Cardiac fibroblast (primary cell): ENCODE measurements at regions not wholly inside any gene's neighbourhood (a gene's known extent, or its start where the extent isn't known, plus 50 kb on each side); places are given as distances from the start of the nearest gene placed in this dataset.

Experiments
- DNase-seq, 2 donors: peaks; one replicate each; pipeline versions ENCODE4 v3.0.0 to v3.0.0-alpha.2; 2010; ENCODE audit warnings: low read depth in 2 of 2
- H3K4me3 ChIP-seq, 2 donors: replicated peaks in 1 of 2; 1 replicate in 1 of 2; 2 replicates in 1 of 2; pipeline ENCODE4 v1.5.1; 2011; ENCODE audit warnings: low read depth in 2 of 2, low read length in 2 of 2, mild to moderate bottlenecking in 2 of 2, moderate library complexity in 1 of 2
- TF ChIP-seq, protein P1 (sequence below): IDR thresholded peaks from one replicate; pipeline ENCODE4 v1.5.1; 2011; ENCODE audit warnings: low read depth, mild to moderate bottlenecking, low read length, inconsistent platforms

DNA sequence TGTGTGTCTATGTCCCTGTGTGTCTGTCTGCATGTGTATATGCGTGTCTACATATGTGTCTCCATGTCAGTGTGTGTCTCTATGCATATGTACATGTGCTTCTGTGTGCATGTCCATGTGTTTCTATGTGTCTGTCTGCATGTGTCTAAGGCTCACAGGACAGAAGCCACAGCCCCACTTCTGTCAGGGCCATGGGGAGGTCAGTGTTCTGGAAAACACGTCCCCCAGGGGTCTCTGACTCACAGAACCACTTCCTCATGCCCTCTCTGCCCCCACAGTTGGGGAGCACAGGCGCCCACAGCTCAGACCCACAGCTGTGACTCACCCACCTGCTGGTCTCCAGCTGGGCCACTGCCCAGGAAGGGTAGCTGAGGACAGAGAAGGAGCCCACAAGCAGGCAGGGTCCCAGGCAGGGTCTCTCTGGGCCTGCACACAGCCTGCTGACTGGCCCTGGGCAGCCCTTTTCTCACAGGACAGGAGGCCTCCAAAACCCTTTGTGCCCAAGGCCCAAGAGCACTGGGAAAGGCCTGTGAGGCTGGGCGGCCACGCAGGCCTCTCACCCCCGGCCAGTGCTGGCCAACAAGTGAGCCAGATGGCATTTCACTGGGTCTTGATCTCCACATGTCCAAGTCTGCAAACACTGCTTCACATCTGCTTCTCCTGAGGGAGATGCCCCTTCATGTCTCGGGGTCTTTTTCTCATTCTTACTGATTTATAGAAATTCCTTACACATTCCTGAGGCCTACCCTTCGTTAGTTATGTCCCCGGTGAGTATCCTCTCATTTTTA, 102.9 kb upstream of the FAM20C start:
- DNase-seq: peak; percentile 92 to 96
- TF ChIP-seq, protein P1, sequence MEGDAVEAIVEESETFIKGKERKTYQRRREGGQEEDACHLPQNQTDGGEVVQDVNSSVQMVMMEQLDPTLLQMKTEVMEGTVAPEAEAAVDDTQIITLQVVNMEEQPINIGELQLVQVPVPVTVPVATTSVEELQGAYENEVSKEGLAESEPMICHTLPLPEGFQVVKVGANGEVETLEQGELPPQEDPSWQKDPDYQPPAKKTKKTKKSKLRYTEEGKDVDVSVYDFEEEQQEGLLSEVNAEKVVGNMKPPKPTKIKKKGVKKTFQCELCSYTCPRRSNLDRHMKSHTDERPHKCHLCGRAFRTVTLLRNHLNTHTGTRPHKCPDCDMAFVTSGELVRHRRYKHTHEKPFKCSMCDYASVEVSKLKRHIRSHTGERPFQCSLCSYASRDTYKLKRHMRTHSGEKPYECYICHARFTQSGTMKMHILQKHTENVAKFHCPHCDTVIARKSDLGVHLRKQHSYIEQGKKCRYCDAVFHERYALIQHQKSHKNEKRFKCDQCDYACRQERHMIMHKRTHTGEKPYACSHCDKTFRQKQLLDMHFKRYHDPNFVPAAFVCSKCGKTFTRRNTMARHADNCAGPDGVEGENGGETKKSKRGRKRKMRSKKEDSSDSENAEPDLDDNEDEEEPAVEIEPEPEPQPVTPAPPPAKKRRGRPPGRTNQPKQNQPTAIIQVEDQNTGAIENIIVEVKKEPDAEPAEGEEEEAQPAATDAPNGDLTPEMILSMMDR: no peak
- no peak overlapping the region for H3K4me3 ChIP-seq

DNA sequence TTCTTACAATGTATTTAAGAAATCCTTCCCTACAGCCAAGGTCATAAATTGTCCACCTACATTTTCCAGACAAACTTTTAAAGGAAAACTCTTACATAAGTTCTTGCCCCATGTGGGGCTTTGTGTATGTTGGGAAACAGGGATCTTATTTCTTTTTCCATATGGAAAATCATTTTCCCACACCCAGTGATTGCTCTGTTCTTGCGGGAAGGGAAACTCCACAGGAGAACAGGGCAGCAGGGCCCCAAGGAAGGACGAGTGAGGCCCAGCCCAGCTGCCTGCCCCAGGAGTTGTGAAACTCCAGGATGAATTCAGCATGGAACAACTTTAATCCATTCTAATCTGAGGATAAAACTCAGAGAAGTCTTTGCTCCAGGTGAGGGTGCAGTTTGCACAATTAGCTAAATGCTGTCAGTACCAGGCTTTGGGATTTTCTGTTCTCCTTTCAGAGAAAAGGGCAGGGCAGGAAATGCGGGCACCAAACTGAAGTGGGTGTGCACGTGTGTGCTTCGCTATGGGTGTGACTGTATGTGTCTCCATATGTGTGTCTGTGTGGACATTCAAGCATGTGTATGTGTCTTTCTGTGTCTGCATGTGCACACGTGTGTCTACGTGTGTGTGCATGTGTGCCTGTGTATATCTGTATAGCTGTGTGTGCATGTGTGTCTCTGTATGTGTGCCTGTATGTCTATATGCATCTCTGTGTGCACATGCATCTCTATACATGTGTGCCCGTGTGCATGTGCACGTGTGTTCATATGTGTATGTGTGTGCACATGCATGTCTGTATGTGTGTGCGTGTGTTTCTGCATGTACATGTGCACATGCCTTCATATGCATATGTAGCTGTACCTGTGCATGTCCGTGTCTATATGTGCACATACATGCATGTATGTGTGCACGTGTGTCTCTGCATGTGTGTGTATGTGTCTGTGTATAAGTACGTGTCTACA, 102.0 kb upstream of the FAM20C start:
- peak; percentile 65 to 82 for DNase-seq
- no peak overlapping the region for H3K4me3 ChIP-seq
- TF ChIP-seq, protein P1: no peak

DNA sequence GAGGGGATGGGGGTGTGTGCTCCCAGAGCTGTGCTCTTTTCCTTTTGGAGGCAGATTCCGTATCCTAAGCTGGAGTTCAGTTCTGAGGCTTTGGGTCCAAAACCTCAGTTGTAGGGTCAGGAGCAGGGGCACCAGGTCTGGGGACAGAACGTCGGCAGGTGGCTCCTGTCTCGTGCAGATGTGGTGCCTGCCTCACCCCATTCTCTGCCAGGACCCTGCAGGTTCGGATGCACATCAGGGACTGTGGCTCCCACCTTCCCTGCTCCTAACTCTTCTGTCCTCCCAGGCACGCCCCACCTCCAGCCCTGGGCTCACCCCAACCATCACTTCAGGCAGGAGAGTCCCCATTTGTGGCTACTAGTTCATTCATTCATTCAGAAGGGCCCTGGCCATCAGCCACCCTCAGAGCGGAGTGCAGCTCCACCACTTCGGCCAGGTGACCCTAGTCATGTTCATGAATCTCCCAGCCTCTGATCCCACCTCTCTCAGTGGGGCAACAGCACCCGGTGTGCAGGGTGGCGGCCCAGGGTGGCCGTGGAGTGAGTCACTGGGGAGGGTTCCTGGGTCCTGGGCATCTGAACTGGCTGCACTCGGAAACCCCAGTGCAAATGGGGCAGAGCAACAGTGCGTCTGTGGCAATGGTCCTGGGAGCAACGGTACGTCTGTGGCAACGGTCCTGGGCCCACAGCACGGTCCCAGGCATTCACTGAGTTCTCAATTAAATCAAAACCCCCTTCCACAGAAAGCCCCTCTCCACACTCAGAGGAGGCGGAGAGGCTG, 100.8 kb upstream of the FAM20C start:
- TF ChIP-seq, protein P1: no peak
- no peak for DNase-seq
- no peak overlapping the region for H3K4me3 ChIP-seq

DNA sequence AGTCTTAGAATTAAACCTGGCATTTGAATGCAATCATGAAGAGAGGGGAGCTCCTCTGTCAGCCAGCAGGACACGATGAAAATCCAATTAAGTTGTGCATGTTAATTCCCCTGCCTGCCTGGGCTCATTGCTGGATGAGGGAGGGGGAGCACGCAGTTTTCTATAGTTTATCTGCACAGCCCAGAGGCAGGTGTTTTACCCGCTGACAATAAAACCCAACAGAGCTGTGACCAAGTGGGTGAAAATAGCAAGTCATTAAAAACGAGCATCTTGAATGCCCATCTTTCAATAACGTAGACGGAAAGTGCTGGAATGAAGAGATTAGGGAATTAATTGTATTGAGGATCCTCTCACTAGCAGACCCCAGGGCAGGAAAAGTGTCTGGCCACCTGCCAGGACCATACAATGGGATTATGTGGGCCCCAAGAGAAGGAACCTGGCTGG, 100.1 kb upstream of the FAM20C start:
- DNase-seq: no peak
- no peak overlapping the region for H3K4me3 ChIP-seq
- TF ChIP-seq, protein P1: no peak

DNA sequence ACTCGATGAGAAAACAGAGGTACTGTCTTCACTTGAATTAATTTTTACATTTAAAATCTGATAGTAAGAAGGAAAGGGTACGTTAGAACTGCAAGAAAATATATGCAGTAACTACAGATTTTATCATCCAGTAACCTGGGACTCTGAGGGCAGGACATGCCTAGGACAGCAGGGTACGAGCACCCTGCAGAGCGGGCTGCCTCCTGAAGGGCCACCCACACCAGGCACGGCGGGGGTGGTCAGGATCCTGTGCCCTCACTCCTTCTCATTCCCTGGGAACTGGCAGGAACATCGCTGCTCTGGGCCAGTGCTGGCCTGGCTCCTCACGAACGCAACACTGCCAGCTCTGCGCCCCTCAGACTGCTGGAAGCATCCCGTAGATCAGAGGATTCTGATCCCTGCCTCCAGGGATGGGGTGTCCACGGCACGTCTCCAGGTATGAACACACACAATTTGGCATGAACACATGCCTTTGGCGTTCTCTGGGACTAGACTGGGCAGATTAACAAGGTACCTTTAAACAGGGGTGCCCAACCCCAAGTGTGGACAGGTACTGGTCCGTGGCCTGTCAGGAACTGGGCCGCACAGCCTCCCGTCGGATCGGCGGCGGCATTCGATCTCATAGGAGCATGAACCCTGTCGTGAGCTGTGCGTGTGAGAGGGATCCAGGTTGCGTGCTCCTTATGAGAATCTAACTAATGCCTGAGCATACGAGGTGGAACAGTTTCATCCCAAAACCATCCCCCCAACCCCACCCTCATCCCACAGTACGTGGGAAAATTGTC, 99.3 kb upstream of the FAM20C start:
- no peak for DNase-seq
- TF ChIP-seq, protein P1: no peak
- H3K4me3 ChIP-seq: no peak overlapping the region

DNA sequence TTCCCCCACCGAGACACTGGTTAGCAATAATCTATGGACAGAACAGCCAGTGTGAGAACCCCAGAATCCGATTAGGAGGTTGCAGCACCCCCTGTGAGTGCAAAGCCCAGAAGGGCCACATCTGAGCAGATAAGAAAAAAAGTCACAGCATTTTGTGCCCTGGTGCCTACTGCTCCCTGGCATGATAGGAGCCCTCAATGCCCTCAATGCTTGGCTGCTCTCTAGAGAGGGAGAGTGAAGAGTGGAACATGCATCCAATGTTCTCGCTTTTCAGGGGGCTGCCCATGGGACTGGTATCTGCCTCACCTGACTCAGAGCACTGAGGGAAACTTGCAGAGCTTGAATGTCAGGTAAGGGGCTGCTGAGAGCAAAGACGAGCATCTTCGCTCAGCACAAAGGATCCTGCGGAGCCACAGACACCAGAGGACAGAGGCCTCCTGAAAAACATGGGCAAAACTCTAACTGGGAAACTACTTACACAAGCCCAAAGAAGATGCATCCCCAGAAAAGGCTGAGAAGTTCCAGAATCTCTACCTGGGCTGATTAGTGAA, 98.0 kb upstream of the FAM20C start:
- TF ChIP-seq, protein P1: no peak
- H3K4me3 ChIP-seq: no peak overlapping the region
- DNase-seq: no peak
